PC-9 (cell line): ENCODE measurements at regions not wholly inside any gene's neighbourhood (a gene's known extent, or its start where the extent isn't known, plus 50 kb on each side); places are given as distances from the start of the nearest gene placed in this dataset.

Experiments
- BruUV-seq: library from RNA; stranded (reverse); fragments of 400-500 nt; replicated peaks from 2 replicates; lab custom pipeline; 2021; lab: Mats Ljungman, UMichigan
- CTCF ChIA-PET: fragments of 300-600 bp; sonication (Branson Sonifier 250); formaldehyde crosslinking; loops from one replicate; lab custom pipeline; 2022; ENCODE audit warnings: antibody characterized with exemption; lab: Charles Lee
- POLR2A ChIA-PET: fragments of 300-600 bp; sonication (Branson Sonifier 250); formaldehyde crosslinking; loops from one replicate; lab custom pipeline; 2022; ENCODE audit warnings: antibody characterized with exemption; ENCODE audit not compliant: unreplicated experiment; lab: Charles Lee
- DNase-seq, 2 experiments: peaks; one replicate each; pipeline versions ENCODE4 v3.0.0 to v3.0.0-alpha.2; 2015 to 2022; ENCODE audit warnings: mixed read lengths in 1 of 2
- H2AFZ ChIP-seq: fragments of 200-600 bp; sonication (generic); 2 replicates; pipeline ENCODE4 v1.8.1; 2017; ENCODE audit warnings: antibody characterized with exemption
- H3F3A ChIP-seq: fragments of 200-600 bp; sonication (generic); 2 replicates; pipeline ENCODE4 v1.8.1; 2017; ENCODE audit warnings: antibody characterized with exemption, mild to moderate bottlenecking, low read depth; ENCODE audit not compliant: insufficient read depth
- H3K27ac ChIP-seq: fragments of 200-600 bp; sonication (generic); 2 replicates; pipeline ENCODE4 v1.6.1; 2016; ENCODE audit warnings: mixed run types
- H3K27me3 ChIP-seq: fragments of 200-600 bp; sonication (generic); 2 replicates; pipeline ENCODE4 v1.6.1; 2016; ENCODE audit warnings: low read depth, mixed run types; ENCODE audit not compliant: insufficient read depth
- H3K36me3 ChIP-seq: fragments of 200-600 bp; sonication (generic); 2 replicates; pipeline ENCODE4 v1.6.1; 2016; ENCODE audit warnings: low read depth, mixed run types
- H3K4me1 ChIP-seq: fragments of 200-600 bp; sonication (generic); replicated peaks from 2 replicates; pipeline ENCODE4 v1.6.1; 2016; ENCODE audit warnings: mixed run types; ENCODE audit not compliant: insufficient read depth
- H3K4me2 ChIP-seq: fragments of 200-600 bp; sonication (generic); 2 replicates; pipeline ENCODE4 v1.6.1; 2017; ENCODE audit warnings: mixed run types
- H3K4me3 ChIP-seq: fragments of 200-600 bp; sonication (generic); 2 replicates; pipeline ENCODE4 v1.6.1; 2016; ENCODE audit warnings: mixed run types
- H3K79me2 ChIP-seq: fragments of 200-600 bp; sonication (generic); 2 replicates; pipeline ENCODE4 v1.6.1; 2017; ENCODE audit warnings: low read depth, mixed run types
- H3K9me2 ChIP-seq: fragments of 200-600 bp; sonication (generic); 2 replicates; pipeline ENCODE4 v1.8.1; 2017; ENCODE audit warnings: mild to moderate bottlenecking; ENCODE audit not compliant: insufficient read depth
- H3K9me3 ChIP-seq: fragments of 200-600 bp; sonication (generic); 2 replicates; pipeline ENCODE4 v1.8.1; 2016; ENCODE audit warnings: low read depth; ENCODE audit not compliant: insufficient read depth
- H4K20me1 ChIP-seq: fragments of 200-600 bp; sonication (generic); 2 replicates; pipeline ENCODE4 v1.8.1; 2017; ENCODE audit not compliant: insufficient read depth
- CTCF ChIP-seq: fragments of 200-600 bp; sonication (generic); conservative IDR thresholded peaks from 2 replicates; pipeline ENCODE4 v1.6.1; 2017; ENCODE audit warnings: mixed run types, antibody characterized with exemption, mild to moderate bottlenecking, moderate library complexity
- EZH2 ChIP-seq: fragments of 200-600 bp; sonication (generic); IDR thresholded peaks from 2 replicates; pipeline ENCODE4 v1.8.0; 2017; ENCODE audit warnings: antibody characterized with exemption, low read depth
- intact Hi-C: fragments of 100-400 bp; cut with micrococcal nuclease; formaldehyde crosslinking; loops from one replicate; pipeline ENCODE4 v1.10.0; 2022; ENCODE audit not compliant: unreplicated experiment

GRCh38 chr6:120473804-120474203, 860.5 kb downstream of the TBC1D32 start:
- H3K4me1 ChIP-seq = no peaks in the 10 kb centered on the region
- H2AFZ ChIP-seq = no peak overlapping the region
- H3K9me2 ChIP-seq = no peaks in the 10 kb centered on the region; the same call in 1 of the 2 replicates
- no peak overlapping the region for H3K27ac ChIP-seq
- no TSS peak for BruUV-seq
- H3K4me2 ChIP-seq = no peak overlapping the region
- POLR2A ChIA-PET = no interaction called here
- intact Hi-C loops = no loop called here
- H3K27me3 ChIP-seq = no peaks in the 10 kb centered on the region
- CTCF ChIA-PET = no interaction called here
- H4K20me1 ChIP-seq = no peaks in the 10 kb centered on the region
- no peak overlapping the region for H3K4me3 ChIP-seq
- no peaks in the 10 kb centered on the region for H3K79me2 ChIP-seq
- TF ChIP-seq EZH2 (no peak), CTCF (no peak)
- H3K36me3 ChIP-seq = no peaks in the 10 kb centered on the region
- no peak for DNase-seq
- H3F3A ChIP-seq = no peaks in the 10 kb centered on the region
- H3K9me3 ChIP-seq = peaks cover 5% of the 10 kb centered on the region; the same call in 1 of the 2 replicates

GRCh38 chr6:120468486-120468885, 865.8 kb downstream of the TBC1D32 start:
- H3K9me2 ChIP-seq = no peaks in the 10 kb centered on the region
- no peaks in the 10 kb centered on the region for H3K4me1 ChIP-seq
- H3K4me2 ChIP-seq = no peak overlapping the region
- no peak overlapping the region for H2AFZ ChIP-seq
- no peak overlapping the region for H3K4me3 ChIP-seq
- no peak overlapping the region for H3K27ac ChIP-seq
- CTCF ChIA-PET = no interaction called here
- DNase-seq = no peak
- TF ChIP-seq EZH2 = no peak
- TF ChIP-seq CTCF = no peak
- no peaks in the 10 kb centered on the region for H3K9me3 ChIP-seq
- POLR2A ChIA-PET = no interaction called here
- no TSS peak for BruUV-seq
- no peaks in the 10 kb centered on the region for H3K79me2 ChIP-seq
- H3F3A ChIP-seq = no peaks in the 10 kb centered on the region
- no peaks in the 10 kb centered on the region for H3K27me3 ChIP-seq
- intact Hi-C loops = no loop called here
- H4K20me1 ChIP-seq = no peaks in the 10 kb centered on the region
- no peaks in the 10 kb centered on the region for H3K36me3 ChIP-seq

DNA sequence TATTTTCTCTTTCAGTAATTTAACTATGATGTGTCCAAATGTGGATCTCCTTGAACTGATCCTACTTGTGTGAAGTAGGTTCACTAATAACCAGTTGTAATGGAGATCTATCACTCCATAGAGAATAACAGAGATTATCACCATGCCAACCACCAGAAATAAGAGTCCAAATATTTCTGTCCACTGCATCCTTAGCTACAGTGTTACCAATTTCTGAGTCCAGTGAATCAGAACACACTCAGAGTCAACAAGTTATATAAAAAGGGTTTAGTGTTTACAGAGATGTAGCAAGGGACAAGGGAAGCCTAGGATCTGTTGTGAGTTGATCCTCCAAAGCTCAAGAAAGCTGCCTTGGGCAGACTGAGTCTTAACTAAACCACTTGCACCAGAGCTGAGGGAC, 882.8 kb downstream of the TBC1D32 start:
- Histone ChIP-seq H4K20me1 (no peaks in the 10 kb centered on the region), H3K9me3 (no peaks in the 10 kb centered on the region), H3K4me2 (no peak overlapping the region), H3K27ac (no peak overlapping the region), H3F3A (no peaks in the 10 kb centered on the region), H3K4me1 (no peaks in the 10 kb centered on the region), H2AFZ (0 out of 2 replicates have a peak overlapping the region, but pooled peaks have one; percentile 35), H3K27me3 (no peaks in the 10 kb centered on the region), H3K79me2 (no peaks in the 10 kb centered on the region), H3K4me3 (no peak overlapping the region), H3K9me2 (no peaks in the 10 kb centered on the region), H3K36me3 (no peaks in the 10 kb centered on the region)
- BruUV-seq = no TSS peak
- no peak for DNase-seq
- ChIA-PET CTCF (no interaction called here), POLR2A (no interaction called here)
- TF ChIP-seq EZH2 = no peak
- TF ChIP-seq CTCF = no peak
- intact Hi-C loops = no loop called here
